ENCODE measurements at regions not wholly inside any gene's neighbourhood (a gene's known extent, or its start where the extent isn't known, plus 50 kb on each side); places are given as distances from the start of the nearest gene placed in this dataset.

- no peak for TF ChIP-seq CTCF (IDR thresholded peaks at IDR 0.05)
- no peak for TF ChIP-seq POLR2A (IDR thresholded peaks at IDR 0.05)
Observed at GRCh38 chr17:5874486-5874885, 195.7 kb upstream of the WSCD1 start.

All from gastroesophageal sphincter (tissue), 3 donors.